ENCODE measurements at regions not wholly inside any gene's neighbourhood (a gene's known extent, or its start where the extent isn't known, plus 50 kb on each side); places are given as distances from the start of the nearest gene placed in this dataset.

DNA sequence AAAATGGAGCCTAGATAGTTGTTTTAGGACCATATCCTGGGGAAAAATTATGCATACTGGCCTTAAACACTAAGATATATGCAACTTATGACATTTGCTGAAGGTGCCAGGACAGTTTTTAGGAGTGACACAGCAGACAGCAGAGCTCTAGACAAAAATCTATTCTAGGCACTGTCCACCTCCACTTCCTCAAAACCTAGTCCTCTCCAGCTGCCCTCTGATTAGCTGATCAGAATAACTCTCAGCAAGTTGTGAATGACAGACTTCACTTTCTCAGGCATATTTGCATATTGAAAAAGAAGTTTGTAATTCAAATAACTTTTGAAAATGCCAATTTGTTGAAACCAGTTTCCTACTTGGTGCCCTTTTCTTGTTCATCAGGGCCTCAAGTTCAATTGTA is 152.3 kb upstream of the STEAP4 start:
- Histone ChIP-seq H3K4me1 (no peaks in the 10 kb centered on the region), H3K36me3 (no peaks in the 10 kb centered on the region), H3K27ac (no peak overlapping the region), H3K27me3 (no peaks in the 10 kb centered on the region), H3K9me3 (no peaks in the 10 kb centered on the region), H3K4me3 (no peak overlapping the region)
- intact Hi-C loops (cut with DNase I) = no loop called here
- TF ChIP-seq POLR2A (IDR thresholded peaks at IDR 0.05) (no peak), EP300 (IDR thresholded peaks at IDR 0.05) (no peak), POLR2AphosphoS5 (IDR thresholded peaks at IDR 0.05) (no peak)
- TF ChIP-seq, protein P1, sequence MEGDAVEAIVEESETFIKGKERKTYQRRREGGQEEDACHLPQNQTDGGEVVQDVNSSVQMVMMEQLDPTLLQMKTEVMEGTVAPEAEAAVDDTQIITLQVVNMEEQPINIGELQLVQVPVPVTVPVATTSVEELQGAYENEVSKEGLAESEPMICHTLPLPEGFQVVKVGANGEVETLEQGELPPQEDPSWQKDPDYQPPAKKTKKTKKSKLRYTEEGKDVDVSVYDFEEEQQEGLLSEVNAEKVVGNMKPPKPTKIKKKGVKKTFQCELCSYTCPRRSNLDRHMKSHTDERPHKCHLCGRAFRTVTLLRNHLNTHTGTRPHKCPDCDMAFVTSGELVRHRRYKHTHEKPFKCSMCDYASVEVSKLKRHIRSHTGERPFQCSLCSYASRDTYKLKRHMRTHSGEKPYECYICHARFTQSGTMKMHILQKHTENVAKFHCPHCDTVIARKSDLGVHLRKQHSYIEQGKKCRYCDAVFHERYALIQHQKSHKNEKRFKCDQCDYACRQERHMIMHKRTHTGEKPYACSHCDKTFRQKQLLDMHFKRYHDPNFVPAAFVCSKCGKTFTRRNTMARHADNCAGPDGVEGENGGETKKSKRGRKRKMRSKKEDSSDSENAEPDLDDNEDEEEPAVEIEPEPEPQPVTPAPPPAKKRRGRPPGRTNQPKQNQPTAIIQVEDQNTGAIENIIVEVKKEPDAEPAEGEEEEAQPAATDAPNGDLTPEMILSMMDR (IDR thresholded peaks at IDR 0.05) = no peak
- DNase-seq = no peak

DNA sequence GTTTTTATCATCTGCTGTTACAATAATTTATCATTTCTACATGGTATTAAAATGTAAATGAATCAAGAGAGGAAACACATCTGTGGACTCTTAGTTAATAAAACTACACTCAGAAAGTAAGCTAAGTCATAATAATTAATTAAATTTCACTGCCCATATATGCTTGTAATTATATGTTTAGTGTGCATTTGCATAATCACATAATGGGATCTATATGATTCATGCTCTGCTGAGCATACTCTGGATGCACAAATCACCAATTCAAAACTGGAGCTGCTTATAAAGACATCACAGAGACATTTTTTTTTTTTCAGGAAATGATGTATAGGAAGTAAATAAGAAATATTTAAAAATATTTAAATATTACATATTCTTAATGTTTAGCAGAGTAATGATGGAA is 151.6 kb upstream of the STEAP4 start:
- Histone ChIP-seq H3K9me3 (no peaks in the 10 kb centered on the region), H3K4me1 (no peaks in the 10 kb centered on the region)

DNA sequence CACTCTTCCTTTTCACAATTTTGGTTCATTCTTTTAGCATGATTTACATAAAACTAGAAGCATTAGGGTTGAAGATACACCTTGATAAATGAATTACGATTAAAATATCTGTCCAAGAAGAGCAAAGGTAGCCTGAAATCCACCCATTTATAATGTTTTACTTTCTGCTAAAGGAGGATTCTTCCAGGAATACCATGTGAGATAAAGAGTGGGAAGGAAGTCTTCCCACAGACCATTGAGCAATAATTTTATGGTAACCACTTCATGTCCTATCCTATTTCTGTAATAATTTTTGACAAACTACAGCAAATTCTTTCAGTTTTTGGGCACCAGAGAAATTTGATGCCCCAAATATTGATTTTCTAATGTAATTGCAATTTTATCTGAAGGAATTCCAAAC is 150.6 kb upstream of the STEAP4 start:
- Histone ChIP-seq H3K9me3 (no peaks in the 10 kb centered on the region), H3K27ac (no peak overlapping the region), H3K4me3 (no peak overlapping the region), H3K27me3 (no peaks in the 10 kb centered on the region), H3K36me3 (no peaks in the 10 kb centered on the region), H3K4me1 (no peaks in the 10 kb centered on the region)
- intact Hi-C loops (cut with DNase I) = no loop called here
- no peak for TF ChIP-seq POLR2AphosphoS5 (IDR thresholded peaks at IDR 0.05)
- TF ChIP-seq, protein P1 (IDR thresholded peaks at IDR 0.05) = no peak
- TF ChIP-seq EP300 (IDR thresholded peaks at IDR 0.05) = no peak
- TF ChIP-seq POLR2A (IDR thresholded peaks at IDR 0.05) = no peak
- no peak for DNase-seq
- 51 to 88% methylated on average over 1 of the region's 1 CpG for WGBS, 2 donors

More for the DNA sequence above, 151.6 kb upstream of the STEAP4 start:
- H3K36me3 ChIP-seq = no peaks in the 10 kb centered on the region
- intact Hi-C loops (cut with DNase I) = no loop called here
- no peaks in the 10 kb centered on the region for H3K27me3 ChIP-seq
- no peak overlapping the region for H3K4me3 ChIP-seq
- TF ChIP-seq EP300 (IDR thresholded peaks at IDR 0.05) (no peak), POLR2AphosphoS5 (IDR thresholded peaks at IDR 0.05) (no peak), POLR2A (IDR thresholded peaks at IDR 0.05) (no peak)
- TF ChIP-seq, protein P1 (IDR thresholded peaks at IDR 0.05) = no peak
- no peak for DNase-seq
- no peak overlapping the region for H3K27ac ChIP-seq

DNA sequence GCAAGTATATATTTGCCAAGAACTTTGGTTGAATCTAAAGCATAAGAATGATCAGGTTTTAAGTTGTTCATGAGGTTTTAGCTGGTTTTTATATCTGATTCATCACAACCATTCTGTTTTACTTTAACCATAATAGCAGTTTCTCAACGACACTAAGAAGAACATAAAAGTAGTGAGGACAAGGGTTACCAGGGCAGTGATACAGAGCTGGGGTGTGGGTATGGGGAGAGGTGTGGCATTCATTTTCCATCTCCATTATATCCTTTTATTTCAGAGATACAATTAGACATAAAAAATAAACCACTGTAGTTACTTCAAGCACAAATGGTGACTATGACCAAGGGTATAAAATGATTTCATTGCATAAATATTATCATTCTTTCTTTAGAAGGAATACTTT is 149.8 kb upstream of the STEAP4 start:
- H3K9me3 ChIP-seq = no peaks in the 10 kb centered on the region
- 6 to 26% methylated on average over 1 of the region's 1 CpG for WGBS, 2 donors
- no peaks in the 10 kb centered on the region for H3K4me1 ChIP-seq
- DNase-seq = no peak
- H3K4me3 ChIP-seq = no peak overlapping the region
- no peak overlapping the region for H3K27ac ChIP-seq
- H3K36me3 ChIP-seq = no peaks in the 10 kb centered on the region
- no peaks in the 10 kb centered on the region for H3K27me3 ChIP-seq
- intact Hi-C loops (cut with DNase I) = no loop called here
- TF ChIP-seq, protein P1 (IDR thresholded peaks at IDR 0.05) = no peak
- TF ChIP-seq POLR2A (IDR thresholded peaks at IDR 0.05) (no peak), EP300 (IDR thresholded peaks at IDR 0.05) (no peak), POLR2AphosphoS5 (IDR thresholded peaks at IDR 0.05) (no peak)

DNA sequence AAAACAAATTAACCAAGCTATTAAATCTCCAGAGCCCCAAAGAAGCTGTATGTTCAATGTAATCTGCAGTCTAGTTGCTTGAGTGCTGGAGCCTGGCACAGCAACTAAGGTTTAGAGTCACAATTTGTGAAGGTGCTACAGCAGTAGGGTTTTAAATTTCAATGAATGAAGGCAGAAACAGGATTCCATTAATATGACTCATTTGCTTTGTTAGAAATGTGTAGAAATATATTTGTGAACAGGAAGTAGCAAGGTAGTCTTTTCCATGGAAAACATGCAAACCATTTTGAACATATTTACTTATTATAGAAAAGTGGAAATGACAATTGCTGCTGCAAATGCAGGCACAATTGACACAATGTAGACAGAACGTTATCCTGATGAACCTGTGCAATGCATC is 149.0 kb upstream of the STEAP4 start:
- intact Hi-C loops (cut with DNase I) = no loop called here
- H3K27me3 ChIP-seq = no peaks in the 10 kb centered on the region
- DNase-seq = no peak

More for the DNA sequence above, 149.0 kb upstream of the STEAP4 start:
- Histone ChIP-seq H3K4me3 (no peak overlapping the region), H3K9me3 (no peaks in the 10 kb centered on the region), H3K4me1 (no peaks in the 10 kb centered on the region), H3K36me3 (no peaks in the 10 kb centered on the region), H3K27ac (no peak overlapping the region)
- WGBS, 2 donors = 58 to 83% methylated on average over 1 of the region's 1 CpG
- TF ChIP-seq, protein P1 (IDR thresholded peaks at IDR 0.05) = no peak
- TF ChIP-seq EP300 (IDR thresholded peaks at IDR 0.05) (no peak), POLR2A (IDR thresholded peaks at IDR 0.05) (no peak), POLR2AphosphoS5 (IDR thresholded peaks at IDR 0.05) (no peak)
